ENCODE measurements at regions not wholly inside any gene's neighbourhood (a gene's known extent, or its start where the extent isn't known, plus 50 kb on each side); places are given as distances from the start of the nearest gene placed in this dataset.

DNA sequence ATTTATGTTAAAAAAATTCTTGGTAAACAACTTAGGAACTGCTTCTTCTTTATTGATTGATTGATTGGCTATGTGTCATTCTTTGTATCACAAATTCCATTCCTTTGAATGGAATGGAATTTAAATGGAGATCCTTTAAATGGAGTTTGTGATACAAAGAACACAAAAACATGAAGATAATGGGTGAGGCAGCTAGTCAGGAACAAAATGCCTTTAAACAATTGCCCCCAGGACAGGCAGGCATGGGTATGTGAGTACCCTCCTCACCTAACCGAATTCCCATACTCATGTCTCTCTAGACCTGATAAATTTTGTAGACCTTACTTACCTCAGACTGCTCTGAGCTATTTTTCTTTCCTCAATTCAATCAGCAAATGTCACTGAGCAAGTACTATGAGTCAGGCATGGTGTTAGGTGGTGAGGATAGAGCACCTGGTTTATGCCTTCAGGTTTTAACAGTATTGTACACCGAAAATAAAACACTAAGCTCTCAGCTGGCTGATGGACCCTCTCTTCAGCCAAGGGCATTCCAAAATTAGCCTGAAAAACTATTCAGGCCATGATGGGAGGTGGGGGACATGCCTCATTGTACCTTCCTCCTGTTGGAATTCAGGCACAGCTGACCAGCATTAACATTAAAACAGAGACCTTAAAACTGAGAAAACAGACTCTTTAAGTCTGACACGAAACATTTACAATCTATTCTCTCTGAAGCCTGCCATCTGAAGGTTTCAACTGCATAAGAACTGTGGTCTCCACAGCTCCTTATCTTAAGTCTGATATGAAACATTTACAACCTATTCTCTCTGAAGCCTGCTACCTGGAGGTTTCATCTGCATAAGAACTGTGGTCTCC, 58.9 kb downstream of the OLFML3 start:
- TF ChIP-seq, protein P1, sequence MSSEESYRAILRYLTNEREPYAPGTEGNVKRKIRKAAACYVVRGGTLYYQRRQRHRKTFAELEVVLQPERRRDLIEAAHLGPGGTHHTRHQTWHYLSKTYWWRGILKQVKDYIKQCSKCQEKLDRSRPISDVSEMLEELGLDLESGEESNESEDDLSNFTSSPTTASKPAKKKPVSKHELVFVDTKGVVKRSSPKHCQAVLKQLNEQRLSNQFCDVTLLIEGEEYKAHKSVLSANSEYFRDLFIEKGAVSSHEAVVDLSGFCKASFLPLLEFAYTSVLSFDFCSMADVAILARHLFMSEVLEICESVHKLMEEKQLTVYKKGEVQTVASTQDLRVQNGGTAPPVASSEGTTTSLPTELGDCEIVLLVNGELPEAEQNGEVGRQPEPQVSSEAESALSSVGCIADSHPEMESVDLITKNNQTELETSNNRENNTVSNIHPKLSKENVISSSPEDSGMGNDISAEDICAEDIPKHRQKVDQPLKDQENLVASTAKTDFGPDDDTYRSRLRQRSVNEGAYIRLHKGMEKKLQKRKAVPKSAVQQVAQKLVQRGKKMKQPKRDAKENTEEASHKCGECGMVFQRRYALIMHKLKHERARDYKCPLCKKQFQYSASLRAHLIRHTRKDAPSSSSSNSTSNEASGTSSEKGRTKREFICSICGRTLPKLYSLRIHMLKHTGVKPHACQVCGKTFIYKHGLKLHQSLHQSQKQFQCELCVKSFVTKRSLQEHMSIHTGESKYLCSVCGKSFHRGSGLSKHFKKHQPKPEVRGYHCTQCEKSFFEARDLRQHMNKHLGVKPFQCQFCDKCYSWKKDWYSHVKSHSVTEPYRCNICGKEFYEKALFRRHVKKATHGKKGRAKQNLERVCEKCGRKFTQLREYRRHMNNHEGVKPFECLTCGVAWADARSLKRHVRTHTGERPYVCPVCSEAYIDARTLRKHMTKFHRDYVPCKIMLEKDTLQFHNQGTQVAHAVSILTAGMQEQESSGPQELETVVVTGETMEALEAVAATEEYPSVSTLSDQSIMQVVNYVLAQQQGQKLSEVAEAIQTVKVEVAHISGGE (CRISPR knock-in tag; IDR thresholded peaks at IDR 0.05), result peak in 1 of 3 experiments; percentile 35; a peak in 1 of 6 replicates
- TF ChIP-seq, protein P2, sequence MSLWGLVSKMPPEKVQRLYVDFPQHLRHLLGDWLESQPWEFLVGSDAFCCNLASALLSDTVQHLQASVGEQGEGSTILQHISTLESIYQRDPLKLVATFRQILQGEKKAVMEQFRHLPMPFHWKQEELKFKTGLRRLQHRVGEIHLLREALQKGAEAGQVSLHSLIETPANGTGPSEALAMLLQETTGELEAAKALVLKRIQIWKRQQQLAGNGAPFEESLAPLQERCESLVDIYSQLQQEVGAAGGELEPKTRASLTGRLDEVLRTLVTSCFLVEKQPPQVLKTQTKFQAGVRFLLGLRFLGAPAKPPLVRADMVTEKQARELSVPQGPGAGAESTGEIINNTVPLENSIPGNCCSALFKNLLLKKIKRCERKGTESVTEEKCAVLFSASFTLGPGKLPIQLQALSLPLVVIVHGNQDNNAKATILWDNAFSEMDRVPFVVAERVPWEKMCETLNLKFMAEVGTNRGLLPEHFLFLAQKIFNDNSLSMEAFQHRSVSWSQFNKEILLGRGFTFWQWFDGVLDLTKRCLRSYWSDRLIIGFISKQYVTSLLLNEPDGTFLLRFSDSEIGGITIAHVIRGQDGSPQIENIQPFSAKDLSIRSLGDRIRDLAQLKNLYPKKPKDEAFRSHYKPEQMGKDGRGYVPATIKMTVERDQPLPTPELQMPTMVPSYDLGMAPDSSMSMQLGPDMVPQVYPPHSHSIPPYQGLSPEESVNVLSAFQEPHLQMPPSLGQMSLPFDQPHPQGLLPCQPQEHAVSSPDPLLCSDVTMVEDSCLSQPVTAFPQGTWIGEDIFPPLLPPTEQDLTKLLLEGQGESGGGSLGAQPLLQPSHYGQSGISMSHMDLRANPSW (CRISPR knock-in tag; IDR thresholded peaks at IDR 0.05), result no peak
- intact Hi-C loops (cut with micrococcal nuclease), result no loop called here
- Histone ChIP-seq H3K4me1 (replicated peaks in 1 of 2; ENCODE audit: control insufficient read depth in 2 of 2, insufficient read depth in 2 of 2, low read length in 2 of 2) (no peaks in the 10 kb centered on the region), H3K4me3 (no peak overlapping the region), H3K9me3 (replicated peaks; ENCODE audit: control insufficient read depth, insufficient read depth, low read depth, low read length) (no peaks in the 10 kb centered on the region), H3K36me3 (ENCODE audit: control insufficient read depth, insufficient read depth, low read length) (no peaks in the 10 kb centered on the region), H4K20me1 (replicated peaks; ENCODE audit: control insufficient read depth, insufficient read depth, low read length) (no peaks in the 10 kb centered on the region), H3K27ac (ENCODE audit: extremely low read depth, low read depth, low read length) (no peak overlapping the region), H3K27me3 (ENCODE audit: control insufficient read depth in 2 of 2, insufficient read depth in 2 of 2, low read length in 2 of 2) (peaks cover 10 to 20% of the 10 kb centered on the region in 2 experiments; a peak in 3 of 5 replicates), H3K4me2 (ENCODE audit: insufficient read depth, low read length) (no peak overlapping the region), H3K9ac (ENCODE audit: insufficient read depth in 1 of 2, low read depth in 2 of 2, low read length in 2 of 2) (no peak overlapping the region), H3K79me2 (ENCODE audit: control insufficient read depth, insufficient read depth, low read length) (no peaks in the 10 kb centered on the region), H2AFZ (ENCODE audit: low read depth, low read length) (no peak overlapping the region), H3K9me1 (ENCODE audit: control insufficient read depth, insufficient read depth, low read length) (no peaks in the 10 kb centered on the region)
- BruUV-seq (replicated peaks), result no TSS peak
- in situ Hi-C loops (cut with MboI), result no loop called here
- ChIA-PET POLR2A (interaction anchor here (1.0 to 1.2 kb wide), 2 partner anchors 8 to 10 kb away, joined by 3 to 4 read pairs; no protein-coding TSS in a partner anchor), CTCF (ENCODE audit: low intra/inter-chr PET ratio) (no interaction called here)
- no peak for FAIRE-seq
- 0% methylated on average over 3 of the region's 3 CpGs for WGBS (ENCODE audit: insufficient coverage, low coverage, missing lambda C conversion rate)
- ATAC-seq, result no peak
- no peak for DNase-seq (ENCODE audit: extremely low read depth in 1 of 4, low spot score in 3 of 4)
